ENCODE measurements at regions not wholly inside any gene's neighbourhood (a gene's known extent, or its start where the extent isn't known, plus 50 kb on each side); places are given as distances from the start of the nearest gene placed in this dataset.
"Not testable (repeated sequence)": the region's sequence is repeated elsewhere in the genome, so short reads cannot be mapped to it uniquely, and the experiment has no call there.

DNA sequence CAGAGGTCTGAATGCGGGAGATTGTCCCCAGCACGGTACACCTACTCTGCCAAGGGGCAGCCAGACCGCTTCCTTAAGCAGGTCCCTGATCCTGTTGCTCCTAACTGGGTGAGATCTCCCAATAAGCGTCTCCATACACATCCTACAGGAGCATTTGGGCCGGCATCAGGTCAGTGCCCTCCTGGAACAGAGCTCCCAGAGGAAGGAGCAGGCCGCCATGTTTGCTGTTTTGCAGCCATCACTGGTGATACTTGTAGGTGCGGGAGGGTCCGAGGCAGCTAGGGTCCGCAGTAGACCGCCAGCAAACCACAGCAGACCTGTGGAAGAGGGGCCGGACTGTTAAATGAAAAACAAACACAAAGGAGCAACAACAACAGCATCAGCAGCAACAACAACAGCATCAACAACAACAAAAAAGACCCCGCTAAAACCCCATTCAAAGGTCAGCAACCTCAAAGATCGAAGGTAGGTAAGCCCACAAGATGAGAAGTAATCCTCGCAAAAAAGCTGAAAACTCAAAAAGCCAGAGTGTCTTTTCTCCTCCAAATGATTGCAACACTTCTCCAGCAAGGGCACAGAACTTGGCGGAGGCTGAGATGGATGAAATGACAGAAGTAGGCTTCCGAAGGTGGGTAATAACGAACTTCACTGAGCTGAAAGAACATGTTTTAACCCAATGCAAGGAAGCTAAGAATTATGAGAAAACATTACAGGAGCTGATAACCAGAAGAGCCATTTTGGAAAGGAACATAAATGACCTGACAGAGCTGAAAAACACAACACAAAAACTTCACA, 79.0 kb upstream of the CDH7 start:
- no peak for DNase-seq

DNA sequence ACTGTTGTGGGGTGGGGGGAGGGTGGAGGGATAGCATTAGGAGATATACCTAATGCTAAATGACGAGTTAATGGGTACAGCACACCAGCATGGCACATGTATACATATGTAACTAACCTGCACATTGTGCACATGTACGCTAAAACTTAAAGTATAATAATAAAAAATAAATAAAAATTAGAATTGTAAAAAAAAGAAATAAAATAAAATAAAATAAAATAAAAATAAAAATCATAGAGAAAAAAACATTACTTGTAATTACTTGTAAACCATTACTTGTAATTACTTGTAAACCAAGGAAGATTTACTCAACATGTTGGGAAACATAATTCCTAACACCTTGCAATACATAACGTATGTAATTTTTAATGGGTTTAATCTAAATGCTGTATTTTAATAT, 80.7 kb upstream of the CDH7 start:
- not testable (repeated sequence) for DNase-seq

DNA sequence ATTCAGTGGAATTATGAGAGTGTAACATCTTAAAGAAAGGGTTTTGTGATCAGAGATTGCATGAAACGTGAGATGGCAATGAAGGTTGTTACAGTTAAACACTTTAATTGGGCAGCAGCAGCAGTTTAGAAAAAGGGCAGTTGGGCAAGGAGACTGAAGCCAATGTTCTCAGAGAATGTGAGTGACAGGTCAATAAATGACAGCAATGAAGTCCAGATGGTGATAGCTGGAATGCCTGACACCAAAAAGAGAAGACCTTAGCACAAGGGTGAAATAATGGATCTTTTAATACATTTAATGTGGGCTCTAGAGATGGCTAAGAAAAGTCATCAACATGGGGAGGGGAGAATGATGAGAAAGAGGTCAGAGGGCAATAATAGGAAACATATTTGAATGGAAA, 89.4 kb upstream of the CDH7 start:
- no peak for DNase-seq

DNA sequence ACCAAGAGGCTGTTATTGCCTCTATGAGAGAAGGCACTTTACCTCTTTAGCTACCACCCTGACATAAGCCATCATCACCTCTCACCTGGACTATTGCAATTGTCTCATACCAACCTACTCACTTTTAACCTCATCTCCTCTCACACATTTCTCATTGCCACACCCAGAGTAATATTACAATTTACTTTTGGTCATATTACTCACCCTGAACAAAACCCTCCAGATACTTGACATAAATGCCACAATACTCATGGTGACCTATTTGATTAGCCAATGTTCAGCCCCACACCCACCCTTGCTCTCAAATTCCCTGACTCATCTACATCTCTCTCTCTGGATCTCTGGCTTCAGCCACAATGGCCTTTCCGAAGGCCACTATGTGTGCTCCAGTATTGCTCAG, 90.9 kb upstream of the CDH7 start:
- DNase-seq, result no peak

DNA sequence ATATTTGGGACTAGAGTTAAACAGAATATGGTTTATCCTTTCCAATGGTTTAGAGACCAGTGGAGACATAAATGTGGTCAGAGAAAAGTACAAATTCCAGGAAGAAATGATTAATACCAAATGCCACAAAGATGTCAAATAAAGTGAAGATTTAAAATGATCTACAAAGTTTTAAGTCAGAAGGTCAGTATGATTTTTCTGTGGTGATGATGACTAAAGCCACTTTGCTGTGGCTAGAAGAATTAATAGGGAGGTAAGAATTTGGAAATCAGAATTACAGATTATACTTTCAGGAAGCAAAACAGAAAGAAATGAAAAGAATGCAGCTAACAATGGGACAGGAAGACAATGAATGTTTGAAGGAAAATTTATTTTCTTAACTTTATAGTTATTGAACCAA, 91.5 kb upstream of the CDH7 start:
- no peak for DNase-seq

DNA sequence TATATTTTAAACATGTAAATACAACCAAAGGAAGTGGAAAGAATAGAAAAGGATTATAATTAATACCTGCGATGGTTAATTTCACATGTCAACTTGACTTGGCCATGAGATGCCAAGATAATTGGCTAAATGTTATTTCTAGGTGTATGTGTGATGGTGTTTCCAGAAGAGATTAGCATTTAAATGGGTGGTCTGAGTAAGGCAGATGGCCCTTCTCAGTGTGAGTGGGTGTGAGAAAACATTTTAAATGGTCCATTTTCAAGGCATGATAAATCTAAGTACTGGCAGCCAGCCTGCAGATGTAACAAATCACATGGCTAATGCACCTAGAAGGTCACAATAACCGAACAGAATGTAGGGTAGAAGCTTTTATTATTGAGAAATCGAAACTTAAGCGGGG, 99.6 kb upstream of the CDH7 start:
- DNase-seq, result no peak

DNA sequence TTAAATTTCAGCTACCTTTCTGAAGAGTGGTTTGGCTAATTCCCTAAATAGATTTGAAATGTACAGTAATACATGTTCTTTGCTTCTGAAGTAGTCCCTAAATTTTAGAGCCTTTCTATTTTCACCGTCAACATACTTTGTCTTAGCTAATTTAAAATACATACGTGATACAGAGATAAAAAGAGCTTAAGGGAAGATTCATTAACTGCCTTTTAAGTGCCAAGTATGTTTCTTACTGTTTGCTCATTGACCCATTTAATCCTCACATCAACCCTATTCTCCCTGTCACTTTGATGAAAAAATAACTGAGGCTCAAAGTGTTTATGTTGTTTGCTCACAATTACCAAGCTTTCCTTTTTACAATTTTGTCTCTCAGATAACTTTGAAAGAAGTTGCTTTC, 118.6 kb upstream of the CDH7 start:
- DNase-seq, result no peak

DNA sequence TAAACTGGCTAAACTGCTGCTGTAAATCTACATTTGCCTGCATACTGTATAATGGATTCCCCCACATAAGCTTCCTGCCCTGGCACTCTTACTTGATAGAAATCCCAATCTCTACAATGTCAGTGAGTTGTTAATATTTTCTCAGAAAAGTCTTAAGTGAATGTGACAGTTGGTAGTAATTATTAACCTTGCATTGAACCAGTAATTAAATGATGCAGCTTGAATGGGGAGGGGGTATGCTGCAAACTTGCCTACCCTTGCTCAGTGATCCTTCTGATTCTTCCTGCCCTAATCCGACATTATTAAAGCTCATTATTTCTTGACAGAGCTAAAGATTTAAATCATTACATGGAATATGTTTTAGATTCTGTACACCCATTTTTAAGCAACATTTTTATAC, 119.0 kb upstream of the CDH7 start:
- no peak for DNase-seq

DNA sequence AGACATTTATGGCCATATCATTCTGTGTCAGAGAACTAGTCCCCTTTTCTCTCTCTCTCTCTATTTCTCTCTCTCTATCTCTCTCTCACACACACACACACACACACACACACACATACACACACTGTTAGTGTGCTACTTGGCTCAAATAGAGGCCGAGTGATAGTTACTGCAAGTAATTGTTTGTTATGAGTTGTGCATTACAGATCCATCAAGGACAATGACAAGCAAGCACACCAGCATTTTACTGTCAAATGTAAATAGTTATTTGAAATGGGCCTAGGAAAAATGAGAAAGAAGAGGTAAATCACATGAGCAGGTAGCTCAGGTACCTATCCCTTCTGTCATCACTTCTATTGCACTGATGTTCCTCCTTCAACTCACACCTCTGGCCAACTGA, 122.4 kb upstream of the CDH7 start:
- DNase-seq, result no peak

DNA sequence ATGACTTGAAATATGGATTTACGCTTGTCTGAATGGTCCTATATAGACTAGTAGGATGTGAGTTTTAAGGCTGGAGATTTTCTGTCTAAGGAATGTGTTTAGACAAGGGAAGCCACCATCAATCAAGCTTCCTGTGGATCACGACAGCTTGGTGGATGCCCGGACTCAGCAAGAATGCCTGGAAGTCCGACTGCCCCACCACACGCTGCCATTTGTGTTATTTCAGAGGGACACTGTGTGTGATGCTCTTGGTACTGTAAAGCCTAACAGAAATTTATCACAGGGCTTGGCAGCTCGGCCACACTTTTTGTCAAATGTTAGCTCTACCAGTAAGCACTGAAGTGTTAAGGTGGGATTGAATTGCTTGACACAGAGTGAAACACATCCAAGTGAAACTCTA, 127.1 kb upstream of the CDH7 start:
- no peak for DNase-seq

DNA sequence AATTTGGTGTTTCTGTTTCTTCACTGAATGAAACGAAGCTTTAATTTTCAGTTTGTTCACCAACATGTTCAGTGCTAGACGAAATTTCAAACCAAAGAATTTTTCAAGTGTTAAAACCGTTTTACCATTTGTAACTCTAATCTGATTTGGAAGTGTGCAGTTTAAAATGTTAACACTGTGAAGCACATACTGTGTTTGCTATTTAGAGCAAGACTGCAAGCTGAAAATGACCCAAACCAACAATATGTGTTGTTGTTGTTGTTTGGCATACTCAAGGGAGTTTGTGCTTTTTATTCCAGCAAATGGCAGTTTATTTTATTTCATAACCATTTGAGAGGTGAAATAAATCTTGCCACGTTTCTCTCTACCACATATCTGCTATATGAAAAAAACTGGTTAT, 128.4 kb upstream of the CDH7 start:
- DNase-seq, result no peak

DNA sequence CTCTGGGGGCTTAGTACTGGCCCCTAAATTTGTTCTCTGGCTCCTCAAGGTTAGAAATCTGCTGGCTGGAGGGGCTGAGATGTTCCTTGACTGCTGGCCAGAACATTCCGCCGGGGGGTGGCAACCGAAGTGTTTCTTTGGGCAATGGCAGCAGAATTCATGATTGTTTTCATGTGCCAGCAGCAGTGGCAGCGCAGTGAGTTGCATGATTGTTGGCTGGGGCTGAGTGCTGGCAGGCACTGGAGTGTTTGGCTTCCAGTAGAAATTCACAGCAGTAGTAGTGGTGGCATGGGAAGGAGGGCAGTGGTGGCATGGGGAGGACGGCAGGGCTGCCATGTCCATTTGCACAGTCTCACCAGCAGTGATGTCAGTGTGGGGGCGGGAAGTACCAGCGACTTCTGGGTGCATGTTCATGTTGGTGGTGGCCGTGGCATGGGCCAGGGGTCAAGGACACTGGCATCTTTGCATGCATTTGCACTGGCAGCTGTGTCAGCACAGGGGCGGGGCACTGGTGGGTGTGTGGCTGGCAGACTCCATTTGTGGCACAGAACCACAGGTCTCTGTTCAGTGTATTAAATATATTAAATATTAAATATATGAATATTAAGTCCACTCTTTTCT, 130.6 kb upstream of the CDH7 start:
- DNase-seq, result no peak

DNA sequence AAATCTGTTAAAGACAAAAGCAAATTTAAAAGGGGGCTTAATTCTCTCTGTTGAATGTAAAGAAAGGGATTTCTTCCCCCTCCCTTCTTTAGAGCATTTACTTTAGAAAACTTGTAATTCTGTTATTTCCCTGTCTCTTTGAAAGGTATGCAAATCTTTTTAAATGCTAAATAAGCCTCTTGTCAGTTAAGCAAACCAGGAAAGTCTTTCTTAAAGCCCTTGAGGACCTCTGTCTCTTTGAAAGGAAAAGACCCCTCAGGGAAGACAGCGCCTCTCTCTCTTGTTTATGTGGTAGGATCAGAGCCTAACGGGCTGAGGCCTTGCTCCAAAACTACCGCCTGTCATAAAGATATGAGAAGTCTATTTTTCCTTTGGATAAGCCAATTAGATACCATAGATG, 139.9 kb upstream of the CDH7 start:
- DNase-seq, result no peak

DNA sequence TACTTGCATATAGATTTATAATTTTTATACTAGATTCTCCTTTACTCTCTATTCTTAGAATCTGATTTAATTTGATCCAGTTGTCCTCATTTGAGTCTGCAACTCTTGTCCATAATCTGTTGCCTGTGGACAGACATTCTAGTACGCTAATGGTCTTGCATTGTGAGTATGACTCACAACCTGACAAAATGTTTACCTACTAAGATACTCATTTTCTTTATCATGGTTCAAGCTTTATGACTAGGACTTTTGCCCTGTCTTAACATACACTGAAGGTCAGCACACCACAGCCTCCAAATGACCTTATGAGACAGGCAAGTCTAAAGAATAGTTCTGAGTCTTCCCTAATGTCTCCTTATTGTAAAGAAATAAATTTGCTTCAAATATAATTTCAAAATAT, 142.3 kb upstream of the CDH7 start:
- DNase-seq, result no peak

DNA sequence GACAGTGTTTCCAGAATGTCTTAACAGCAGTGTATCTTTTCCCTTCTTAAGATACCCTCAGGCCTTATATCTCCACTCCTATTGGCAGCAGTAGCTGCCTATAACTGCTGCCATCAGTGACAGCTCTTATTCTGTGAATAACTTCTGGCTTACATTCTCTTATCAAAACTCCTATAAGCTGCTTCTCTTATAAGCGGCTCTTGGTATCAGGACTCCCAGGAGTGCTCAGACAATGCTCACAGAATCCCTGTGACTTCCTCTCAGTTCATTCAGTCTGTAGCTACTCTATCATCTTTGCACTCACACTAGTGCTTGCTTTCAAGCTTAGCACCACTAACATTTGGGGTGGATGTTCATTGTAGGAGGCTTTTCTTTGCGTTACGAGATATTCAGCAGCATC, 143.7 kb upstream of the CDH7 start:
- DNase-seq, result no peak

DNA sequence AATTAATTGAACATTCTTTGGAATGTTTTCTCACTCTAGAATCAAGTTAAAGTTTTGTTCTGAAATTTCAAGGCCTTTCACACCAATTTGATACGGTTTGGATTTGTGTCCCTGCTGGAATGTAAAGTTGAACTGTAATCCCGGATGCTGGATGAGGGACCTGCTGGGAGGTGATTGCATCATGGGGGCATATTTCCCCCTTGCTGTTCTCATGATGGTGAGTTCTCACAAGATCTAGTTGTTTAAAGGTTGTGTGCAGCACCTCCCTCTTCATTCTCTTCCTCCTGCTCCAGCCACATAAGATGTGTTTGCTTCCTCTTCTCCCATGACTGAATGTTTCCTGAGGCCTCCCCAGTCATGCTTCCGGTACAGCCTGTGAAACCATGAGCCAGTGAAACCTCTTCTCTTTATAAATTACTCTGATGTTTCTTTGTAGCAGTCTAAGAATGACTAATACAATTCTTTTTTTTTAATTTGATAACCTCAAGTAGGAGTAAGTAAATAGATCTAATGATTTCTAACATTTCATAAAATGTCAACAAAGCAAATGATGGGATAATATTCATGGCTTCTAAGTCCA, 144.2 kb upstream of the CDH7 start:
- DNase-seq, result no peak

DNA sequence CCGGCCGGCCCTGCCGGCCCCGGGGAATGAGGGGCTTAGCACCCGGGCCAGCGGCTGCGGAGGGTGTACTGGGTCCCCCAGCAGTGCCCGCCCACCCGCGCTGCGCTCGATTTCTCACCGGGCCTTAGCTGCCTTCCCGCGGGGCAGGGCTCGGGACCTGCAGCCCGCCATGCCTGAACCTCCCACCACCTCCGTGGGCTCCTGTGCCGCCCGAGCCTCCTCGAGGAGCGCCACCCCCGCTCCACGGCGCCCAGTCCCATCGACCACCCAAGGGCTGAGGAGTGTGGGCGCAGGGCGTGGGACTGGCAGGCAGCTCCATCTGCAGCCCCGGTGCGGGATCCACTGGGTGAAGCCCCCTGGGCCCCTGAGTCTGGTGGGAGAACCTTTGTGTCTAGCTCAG, 145.5 kb upstream of the CDH7 start:
- DNase-seq, result not testable (repeated sequence)

DNA sequence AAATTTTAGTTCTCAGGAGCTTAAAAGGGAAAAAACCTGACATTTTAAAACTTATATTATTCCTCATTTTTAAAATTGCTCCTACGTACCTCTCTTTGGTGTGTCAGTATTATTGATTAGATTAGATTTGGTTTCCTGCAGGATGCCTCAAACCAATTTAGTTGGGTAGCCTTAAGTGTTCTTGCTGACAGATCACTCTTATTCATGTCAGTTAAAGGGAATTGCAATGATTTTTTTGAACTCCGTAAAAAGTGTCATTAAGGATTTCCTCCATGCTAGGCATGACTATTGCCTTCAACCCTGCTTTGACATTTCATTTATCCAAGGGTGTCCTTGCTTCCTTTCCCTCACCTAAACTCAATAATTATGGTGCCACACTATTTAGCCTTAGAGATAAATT, 149.0 kb upstream of the CDH7 start:
- no peak for DNase-seq

DNA sequence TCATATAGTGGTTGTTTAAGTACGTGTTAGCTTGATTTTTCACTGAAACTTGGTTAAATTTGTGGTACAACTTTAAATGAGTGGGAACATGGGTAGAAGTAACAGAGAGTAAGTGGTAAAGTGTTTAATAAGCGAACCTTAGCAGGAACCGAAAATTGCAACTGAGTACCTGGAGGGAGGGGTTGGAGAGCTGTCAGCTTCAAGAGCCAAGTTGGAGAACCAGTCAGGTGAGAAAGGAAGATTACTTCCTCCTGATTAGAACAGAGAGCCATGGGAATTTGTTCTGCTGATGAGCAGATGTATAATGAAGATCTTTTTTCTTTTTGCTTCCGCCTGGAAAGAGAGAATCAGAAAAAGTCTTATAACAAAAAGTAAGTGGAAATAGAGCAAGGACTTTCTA, 158.4 kb upstream of the CDH7 start:
- DNase-seq, result no peak

DNA sequence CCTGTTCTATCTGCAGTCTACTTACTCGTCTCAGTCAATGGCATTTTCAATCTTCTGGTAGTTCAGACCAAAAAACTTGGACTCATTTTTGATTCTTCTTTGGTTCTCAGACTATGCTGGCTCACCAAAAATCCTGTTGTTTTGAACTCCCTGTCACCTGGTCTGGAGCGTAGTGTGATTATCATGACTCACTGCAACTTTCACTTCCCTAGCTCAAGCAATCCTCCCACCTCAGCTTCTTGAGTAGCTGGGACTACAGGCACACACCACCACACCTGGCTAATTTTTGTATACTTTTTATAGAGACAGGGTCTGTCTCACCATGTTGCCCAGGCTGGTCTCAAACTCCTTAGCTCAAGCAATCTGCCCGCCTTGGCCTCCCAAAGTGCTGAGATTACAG, 163.3 kb upstream of the CDH7 start:
- no peak for DNase-seq

DNA sequence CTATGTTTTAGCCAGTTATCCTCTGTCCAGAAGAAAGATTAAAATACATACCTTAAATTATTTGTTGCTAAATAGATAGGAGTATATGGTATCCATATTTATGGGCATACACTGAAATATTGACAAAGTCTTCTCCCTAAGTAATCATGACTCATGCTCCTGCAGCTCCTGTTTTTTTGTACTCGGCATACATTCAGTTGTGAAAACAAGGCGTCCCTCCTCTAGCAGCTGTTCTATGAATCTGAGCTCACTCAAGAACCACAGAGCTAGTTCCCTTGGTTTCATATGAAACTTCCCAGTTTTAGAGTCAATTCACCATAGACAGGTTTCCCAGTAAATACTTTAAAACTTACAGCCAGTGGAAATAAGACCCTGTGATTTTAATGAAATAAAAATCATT, 168.7 kb upstream of the CDH7 start:
- not testable (repeated sequence) for DNase-seq

DNA sequence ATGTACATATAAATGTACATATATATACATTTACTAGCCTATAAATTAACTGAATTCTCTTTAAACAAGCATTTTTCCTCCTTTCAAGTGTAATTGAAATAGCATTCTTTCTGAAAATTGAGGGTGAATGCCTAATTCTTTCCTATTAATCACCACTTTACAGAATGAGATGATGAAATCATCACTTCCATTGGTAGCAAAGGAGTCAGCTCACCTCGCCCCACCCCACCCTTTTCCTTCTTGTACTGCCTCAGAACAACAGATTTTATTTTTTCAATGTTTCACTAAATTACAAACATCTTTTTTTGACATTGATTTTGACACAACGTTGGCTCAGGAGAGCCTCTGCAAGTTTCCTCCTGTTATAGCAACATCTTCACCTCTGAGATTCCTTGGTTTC, 181.9 kb upstream of the CDH7 start:
- DNase-seq, result no peak

DNA sequence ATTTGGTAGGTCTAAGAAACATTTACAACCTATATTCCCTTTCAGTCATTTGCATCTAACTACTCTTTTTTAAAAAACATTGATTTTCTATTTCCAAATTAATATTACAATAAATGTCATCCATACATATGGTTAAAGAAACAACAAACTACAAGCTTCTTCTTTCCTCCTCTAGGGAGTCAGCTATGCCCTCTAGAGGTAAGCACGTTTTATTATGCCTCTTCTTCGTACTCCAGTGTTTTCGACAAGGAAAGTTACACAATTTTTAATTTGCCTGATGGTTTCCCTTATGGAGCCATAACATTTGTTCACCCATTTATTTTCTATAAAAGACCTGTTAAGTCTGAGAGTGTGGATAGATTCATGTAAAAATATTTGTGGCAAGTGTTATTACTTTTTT, 183.4 kb upstream of the CDH7 start:
- no peak for DNase-seq

DNA sequence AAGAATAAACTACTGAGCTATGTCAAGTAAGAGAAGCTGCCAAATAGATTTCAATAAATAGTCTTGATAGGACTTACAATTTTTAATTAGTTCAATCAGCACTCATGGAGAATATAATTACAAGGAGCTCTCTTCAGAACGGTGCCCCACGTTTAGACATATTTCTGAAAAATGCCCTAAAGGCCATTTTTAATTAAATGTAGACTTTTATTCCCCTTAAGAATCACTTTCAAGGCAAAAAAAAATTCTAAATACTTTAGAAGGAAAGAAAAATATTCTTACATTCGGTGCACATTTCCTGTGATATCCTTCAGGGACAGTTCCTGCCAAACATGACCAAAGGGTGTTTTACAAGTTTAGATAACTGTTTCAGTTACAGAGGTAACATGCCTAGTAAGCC, 202.5 kb upstream of the CDH7 start:
- DNase-seq, result no peak

DNA sequence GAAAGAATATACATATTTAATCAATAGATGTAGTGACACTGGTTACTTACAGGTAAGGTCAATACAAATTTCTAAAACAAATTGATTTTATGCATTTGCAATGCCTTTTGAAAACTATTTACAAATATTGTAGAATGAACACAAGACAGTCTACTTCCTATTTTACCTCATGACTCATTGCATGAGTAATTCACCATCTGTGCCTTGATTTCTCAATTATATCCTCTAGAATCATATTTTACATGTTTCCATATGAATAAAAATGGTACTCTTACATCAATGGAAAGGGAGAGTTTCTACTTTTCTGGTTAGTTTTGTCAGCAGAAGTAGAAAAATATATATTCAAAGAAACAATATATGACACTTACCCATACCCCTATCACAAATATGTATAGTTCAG, 203.8 kb upstream of the CDH7 start:
- DNase-seq, result no peak

Measured in GDM1 (cell line).